Liver (tissue), 8 donors: ENCODE measurements at regions not wholly inside any gene's neighbourhood (a gene's known extent, or its start where the extent isn't known, plus 50 kb on each side); places are given as distances from the start of the nearest gene placed in this dataset.
A peak's percentile ranks its signal among the peaks of the same experiment; 100 is the strongest.

Source experiments
- DNase-seq: peaks from one replicate; pipeline ENCODE4 v3.0.0-alpha.2; 2017; ENCODE audit warnings: low spot score
- H3K27ac ChIP-seq, 2 donors: one replicate each; pipeline ENCODE4 v1.7.0; 2013; ENCODE audit warnings: inconsistent platforms in 2 of 2, low read length in 2 of 2, control low read depth in 1 of 2, low read depth in 1 of 2, mild to moderate bottlenecking in 1 of 2
- H3K27me3 ChIP-seq, 4 donors: one replicate each; pipeline versions ENCODE4 v1.6.1 to v1.7.0; 2013; ENCODE audit warnings: low read length in 3 of 4, inconsistent platforms in 1 of 4, mild to moderate bottlenecking in 1 of 4, moderate library complexity in 1 of 4; ENCODE audit not compliant: control insufficient read depth in 4 of 4, insufficient read depth in 4 of 4
- H3K36me3 ChIP-seq, 4 donors: one replicate each; pipeline versions ENCODE4 v1.6.1 to v1.7.0; 2013; ENCODE audit warnings: low read length in 3 of 4, mild to moderate bottlenecking in 3 of 4, low read depth in 1 of 4, moderate library complexity in 1 of 4; ENCODE audit not compliant: control insufficient read depth in 4 of 4, insufficient read depth in 3 of 4
- H3K4me1 ChIP-seq, 4 donors: one replicate each; pipeline versions ENCODE4 v1.6.1 to v1.7.0; 2013; ENCODE audit warnings: low read length in 3 of 4, mild to moderate bottlenecking in 3 of 4, moderate library complexity in 1 of 4; ENCODE audit not compliant: control insufficient read depth in 4 of 4, insufficient read depth in 4 of 4
- H3K4me3 ChIP-seq, 3 donors: one replicate each; pipeline versions ENCODE4 v1.6.1 to v1.7.0; 2013; ENCODE audit warnings: low read length in 3 of 3, control low read depth in 1 of 3, low read depth in 1 of 3, mild to moderate bottlenecking in 1 of 3
- H3K9ac ChIP-seq, 2 donors: one replicate each; pipeline ENCODE4 v1.7.0; 2013; ENCODE audit warnings: low read length in 2 of 2, mild to moderate bottlenecking in 2 of 2, moderate library complexity in 2 of 2, control low read depth in 1 of 2, low read depth in 1 of 2
- H3K9me3 ChIP-seq, 4 donors: one replicate each; pipeline versions ENCODE4 v1.6.1 to v1.7.0; 2013; ENCODE audit warnings: low read length in 3 of 4; ENCODE audit not compliant: control insufficient read depth in 4 of 4
- ATF3 ChIP-seq: IDR thresholded peaks from 2 replicates; pipeline ENCODE4 v1.6.1; 2016; ENCODE audit warnings: antibody characterized with exemption
- CTCF ChIP-seq: fragments of 150-350 bp; IDR thresholded peaks from 2 replicates; pipeline ENCODE4 v1.5.1; 2017; ENCODE audit warnings: improper control_type of control experiment, low read depth, low read length; ENCODE audit not compliant: missing input control
- FOXA1 ChIP-seq: IDR thresholded peaks from 2 replicates; pipeline ENCODE4 v1.6.1; 2016; ENCODE audit warnings: antibody characterized with exemption
- FOXA2 ChIP-seq: IDR thresholded peaks from 2 replicates; pipeline ENCODE4 v1.6.1; 2016; ENCODE audit warnings: antibody characterized with exemption
- GABPA ChIP-seq, 2 donors: IDR thresholded peaks in 1 of 2; conservative IDR thresholded peaks in 1 of 2; 2 replicates each; pipeline ENCODE4 v1.6.1; 2016; ENCODE audit warnings: antibody characterized with exemption in 2 of 2, mild to moderate bottlenecking in 1 of 2, moderate library complexity in 1 of 2
- HNF4A ChIP-seq, 2 donors: conservative IDR thresholded peaks; 2 replicates each; pipeline ENCODE4 v1.6.1; 2016; ENCODE audit warnings: antibody characterized with exemption in 2 of 2, mild to moderate bottlenecking in 2 of 2
- HNF4G ChIP-seq: IDR thresholded peaks from 2 replicates; pipeline ENCODE4 v1.6.1; 2016; ENCODE audit warnings: antibody characterized with exemption
- MAX ChIP-seq: IDR thresholded peaks from 2 replicates; pipeline ENCODE4 v1.6.1; 2016; ENCODE audit warnings: antibody characterized with exemption
- NR2F2 ChIP-seq: IDR thresholded peaks from 2 replicates; pipeline ENCODE4 v1.6.1; 2016; ENCODE audit warnings: antibody characterized with exemption
- RAD21 ChIP-seq, 2 donors: IDR thresholded peaks; 2 replicates each; pipeline ENCODE4 v1.6.1; 2016; ENCODE audit warnings: antibody characterized with exemption in 2 of 2, mild to moderate bottlenecking in 2 of 2
- REST ChIP-seq: IDR thresholded peaks from 2 replicates; pipeline ENCODE4 v1.6.1; 2016; ENCODE audit warnings: antibody characterized with exemption, mild to moderate bottlenecking
- TAF1 ChIP-seq: conservative IDR thresholded peaks from 2 replicates; pipeline ENCODE4 v1.6.1; 2016; ENCODE audit warnings: antibody characterized with exemption, mild to moderate bottlenecking
- ZBTB33 ChIP-seq: IDR thresholded peaks from 2 replicates; pipeline ENCODE4 v1.6.1; 2016; ENCODE audit warnings: antibody characterized with exemption
- WGBS: extraction: QIAGEN DNeasy Blood & Tissue Kit; methylation state at CpG from one replicate; pipeline ENCODE4 v1.1.7; 2013; 5-methylcytosine and 5-hydroxymethylcytosine counted together
- donor health status: healthy.
- donor health status: healthy.
- donor health status: healthy.
- donor health status: healthy.
- donor health status: healthy.

GRCh38 chr13:50514249-50514648 is 329.2 kb downstream of the DLEU7 start:
- no peak overlapping the region for H3K27ac ChIP-seq
- H3K9ac ChIP-seq: no peak overlapping the region
- no peaks in the 10 kb centered on the region for H3K9me3 ChIP-seq
- peaks cover 4 to 50% (median 42%) of the 10 kb centered on the region in 4 donors for H3K4me1 ChIP-seq
- 96% methylated on average over 2 of the region's 2 CpGs for WGBS
- DNase-seq: no peak
- H3K36me3 ChIP-seq: no peaks in the 10 kb centered on the region
- H3K27me3 ChIP-seq: no peaks in the 10 kb centered on the region
- TF ChIP-seq ATF3 (no peak), TAF1 (no peak), GABPA (IDR thresholded peaks at IDR 0.05 in 1 of 2, conservative IDR thresholded peaks at IDR 0.05 in 1 of 2) (no peak), NR2F2 (no peak), REST (no peak), MAX (no peak), FOXA2 (no peak), RAD21 (IDR thresholded peaks at IDR 0.05) (no peak), CTCF (no peak), ZBTB33 (no peak)
- no peak overlapping the region for H3K4me3 ChIP-seq

- H3K27me3 ChIP-seq: no peaks in the 10 kb centered on the region
- peak overlapping the region in 1 of 2 donors; percentile 47 for H3K27ac ChIP-seq
- H3K9me3 ChIP-seq: no peaks in the 10 kb centered on the region
- 78% methylated on average over 2 of the region's 2 CpGs for WGBS
- DNase-seq: no peak
- H3K4me1 ChIP-seq: peaks cover 8 to 75% (median 64%) of the 10 kb centered on the region in 4 donors
- TF ChIP-seq HNF4G: no peak
- TF ChIP-seq RAD21 (IDR thresholded peaks at IDR 0.05): no peak
- TF ChIP-seq ZBTB33: no peak
- no peak for TF ChIP-seq HNF4A (conservative IDR thresholded peaks at IDR 0.05)
- no peak for TF ChIP-seq NR2F2
- no peak for TF ChIP-seq MAX
- TF ChIP-seq TAF1: no peak
- no peak for TF ChIP-seq FOXA1
- TF ChIP-seq ATF3: no peak
- H3K9ac ChIP-seq: no peak overlapping the region
- no peaks in the 10 kb centered on the region for H3K36me3 ChIP-seq
- H3K4me3 ChIP-seq: no peak overlapping the region
Measured at GRCh38 chr13:50518131-50518530, 325.4 kb downstream of the DLEU7 start.
